ENCODE measurements at regions not wholly inside any gene's neighbourhood (a gene's known extent, or its start where the extent isn't known, plus 50 kb on each side); places are given as distances from the start of the nearest gene placed in this dataset.

- CTCF ChIA-PET (ENCODE audit: partially characterized antibody), result interaction anchor here (1.0 kb wide), 1 partner anchor 25 kb away, joined by 4 read pairs; no protein-coding TSS in a partner anchor
- Histone ChIP-seq H3K4ac (replicated peaks; ENCODE audit: insufficient read length, low read depth, low read length) (no peak overlapping the region), H3K36me3 (ENCODE audit: control insufficient read depth in 2 of 4, insufficient read depth in 4 of 4, low read length in 3 of 4) (no peaks in the 10 kb centered on the region), H2BK15ac (ENCODE audit: low read length) (no peak overlapping the region), H3K27me3 (replicated peaks in 1 of 4; ENCODE audit: control insufficient read depth in 3 of 4, extremely low read depth in 1 of 4, insufficient read depth in 3 of 4, low read length in 3 of 4) (no peaks in the 10 kb centered on the region), H3K56ac (replicated peaks; ENCODE audit: insufficient read length, low read depth, low read length) (no peak overlapping the region), H2BK120ac (replicated peaks; ENCODE audit: low read depth, low read length) (no peak overlapping the region), H2BK5ac (ENCODE audit: low read depth, low read length) (no peak overlapping the region), H3K4me1 (replicated peaks in 1 of 4; ENCODE audit: control insufficient read depth in 3 of 4, insufficient read depth in 4 of 4, low read length in 3 of 4) (peaks cover 0 to 7% (median 2%) of the 10 kb centered on the region in 4 experiments; a peak in 2 of 7 replicates), H3K4me2 (ENCODE audit: insufficient read depth in 1 of 2, low read depth in 2 of 2, low read length in 2 of 2) (no peak overlapping the region), H2AK5ac (ENCODE audit: low read depth, low read length) (no peak overlapping the region), H4K5ac (ENCODE audit: insufficient read length, low read depth, low read length) (no peak overlapping the region), H3K27ac (ENCODE audit: low read depth, low read length) (no peak overlapping the region), H2AFZ (ENCODE audit: low read length) (no peak overlapping the region), H3K9ac (replicated peaks in 1 of 4; ENCODE audit: extremely low read depth in 1 of 4, low read depth in 3 of 4, low read length in 3 of 4) (no peak overlapping the region), H3K79me2 (ENCODE audit: control insufficient read depth in 1 of 2, insufficient read depth in 2 of 2, low read length in 2 of 2) (no peaks in the 10 kb centered on the region), H3K9me3 (ENCODE audit: insufficient read depth in 2 of 2, low read depth in 1 of 2, low read length in 1 of 2) (no peaks in the 10 kb centered on the region), H3K23me2 (ENCODE audit: low read depth, low read length) (no peaks in the 10 kb centered on the region; the same call in 1 of the 2 replicates), H3K79me1 (ENCODE audit: low read depth, low read length) (no peaks in the 10 kb centered on the region), H3K18ac (ENCODE audit: extremely low read depth, low read length) (no peak overlapping the region), H2BK12ac (ENCODE audit: low read depth, low read length) (no peak overlapping the region), H2BK20ac (ENCODE audit: low read length) (no peak overlapping the region), H3K23ac (ENCODE audit: insufficient read length) (no peak overlapping the region), H3K4me3 (ENCODE audit: extremely low read depth in 1 of 4, insufficient read depth in 2 of 4, low read depth in 3 of 4, low read length in 4 of 4) (no peak overlapping the region), H4K20me1 (replicated peaks in 1 of 2; ENCODE audit: control insufficient read depth in 1 of 2, insufficient read depth in 2 of 2, low read length in 2 of 2) (no peaks in the 10 kb centered on the region), H4K8ac (ENCODE audit: extremely low read depth, insufficient read depth, low read length) (no peak overlapping the region), H3K14ac (ENCODE audit: insufficient read length) (no peak overlapping the region), H4K91ac (replicated peaks; ENCODE audit: insufficient read length, low read length) (no peak overlapping the region)
- WGBS, 2 experiments (ENCODE audit: extremely low coverage in 1 of 2, insufficient coverage in 1 of 2, insufficient read length in 1 of 2, insufficient replicate concordance in 2 of 2, low coverage in 1 of 2, low lambda C conversion rate in 2 of 2, missing lambda C conversion rate in 1 of 2), result 70% methylated on average over 6 of the region's 6 CpGs; no CpG with 5 or more reads in 1 of the 2 experiments
- no peak for FAIRE-seq
- DNase-seq (ENCODE audit: low read depth in 1 of 2, low spot score in 2 of 2), result no peak
- POLR2A ChIA-PET (ENCODE audit: partially characterized antibody), result interaction anchor here (1.2 kb wide), 1 partner anchor 11 kb away, joined by 3 read pairs; no protein-coding TSS in a partner anchor
- TF ChIP-seq YY1 (IDR thresholded peaks at IDR 0.05; ENCODE audit: low read depth, low read length) (no peak), KDM1A (IDR thresholded peaks at IDR 0.05; ENCODE audit: borderline replicate concordance, low read length) (no peak), POLR2AphosphoS5 (IDR thresholded peaks at IDR 0.05; ENCODE audit: low read depth, low read length) (no peak), SP2 (IDR thresholded peaks at IDR 0.05; ENCODE audit: low read length) (no peak), POLR2A (IDR thresholded peaks at IDR 0.05; ENCODE audit: control extremely low read depth in 1 of 2, low read depth in 2 of 2, low read length in 2 of 2) (no peak), SP1 (IDR thresholded peaks at IDR 0.05; ENCODE audit: low read depth, low read length) (no peak), MAX (IDR thresholded peaks at IDR 0.05) (no peak), TEAD4 (IDR thresholded peaks at IDR 0.05; ENCODE audit: low read depth, low read length) (no peak), SRF (IDR thresholded peaks at IDR 0.05; ENCODE audit: low read depth, low read length) (no peak), SIX5 (IDR thresholded peaks at IDR 0.05; ENCODE audit: low read depth, low read length) (no peak), CREB1 (IDR thresholded peaks at IDR 0.05) (no peak), HDAC6 (IDR thresholded peaks at IDR 0.05; ENCODE audit: low read depth, low read length) (no peak), RFX5 (IDR thresholded peaks at IDR 0.05; ENCODE audit: borderline replicate concordance, low read depth, low read length) (no peak), ZNF274 (IDR thresholded peaks at IDR 0.05; ENCODE audit: borderline replicate concordance, extremely low read depth, low read length) (no peak), ATF3 (IDR thresholded peaks at IDR 0.05; ENCODE audit: insufficient read depth, low read depth, low read length) (no peak), JUN (IDR thresholded peaks at IDR 0.05; ENCODE audit: low read depth, low read length) (no peak), TBP (IDR thresholded peaks at IDR 0.05; ENCODE audit: low read depth, low read length) (no peak)
Measured at GRCh38 chr7:97373736-97374135, 256.2 kb downstream of the SDHAF3 start.
